DND-41 (cell line): ENCODE measurements at regions not wholly inside any gene's neighbourhood (a gene's known extent, or its start where the extent isn't known, plus 50 kb on each side); places are given as distances from the start of the nearest gene placed in this dataset.

ENCODE experiments used
- CTCF ChIP-seq: IDR thresholded peaks from 2 replicates; pipeline ENCODE4 v1.5.1; 2012; ENCODE audit warnings: borderline replicate concordance, low read length, moderate library complexity, mild to moderate bottlenecking; ENCODE audit not compliant: poor library complexity, severe bottlenecking; ENCODE audit errors: extremely low read depth
- EZH2 ChIP-seq: IDR thresholded peaks from 3 replicates; pipeline ENCODE4 v1.6.1; 2012; ENCODE audit warnings: borderline replicate concordance, low read depth, mild to moderate bottlenecking, moderate library complexity, low read length, inconsistent platforms; ENCODE audit not compliant: severe bottlenecking

- no peak for TF ChIP-seq EZH2
- TF ChIP-seq CTCF: no peak
Measured at GRCh38 chr2:219911541-219911940, 284.1 kb downstream of the SLC4A3 start.
